EL (cell line): ENCODE measurements at regions not wholly inside any gene's neighbourhood (a gene's known extent, or its start where the extent isn't known, plus 50 kb on each side); places are given as distances from the start of the nearest gene placed in this dataset.
A peak's percentile ranks its signal among the peaks of the same experiment; 100 is the strongest.

Experiments used
- DNase-seq: peaks from one replicate; pipeline ENCODE4 v3.0.0-alpha.2; 2016

GRCh38 chr12:24600551-24600950 is 348.4 kb downstream of the BCAT1 start:
- peak; percentile 8 for DNase-seq

- DNase-seq, result no peak
These were observed 349.2 kb downstream of the BCAT1 start for GRCh38 chr12:24599736-24600135.

- DNase-seq, result no peak
These were observed 351.3 kb downstream of the BCAT1 start for GRCh38 chr12:24597580-24597979.

- peak; percentile 33 for DNase-seq
These were observed 352.0 kb downstream of the BCAT1 start for GRCh38 chr12:24596768-24597388.

- no peak for DNase-seq
These were observed 353.2 kb downstream of the BCAT1 start for GRCh38 chr12:24595652-24596235.

GRCh38 chr12:24591715-24592440 is 357.0 kb downstream of the BCAT1 start:
- no peak for DNase-seq

GRCh38 chr12:24591079-24591626 is 357.7 kb downstream of the BCAT1 start:
- no peak for DNase-seq

- no peak for DNase-seq
These were observed 362.6 kb downstream of the BCAT1 start for GRCh38 chr12:24586293-24586692.

GRCh38 chr12:24584032-24584675 is 364.7 kb downstream of the BCAT1 start:
- no peak for DNase-seq

GRCh38 chr12:24582954-24583601 is 365.8 kb downstream of the BCAT1 start:
- no peak for DNase-seq

GRCh38 chr12:24574538-24574937 is 374.4 kb downstream of the BCAT1 start:
- DNase-seq, result no peak

- no peak for DNase-seq
These were observed 375.3 kb downstream of the BCAT1 start for GRCh38 chr12:24573621-24574020.

GRCh38 chr12:24565300-24565699 is 383.6 kb downstream of the BCAT1 start:
- no peak for DNase-seq

- peak; percentile 30 for DNase-seq
These were observed 386.0 kb downstream of the BCAT1 start for GRCh38 chr12:24562771-24563431.

- DNase-seq, result peak; percentile 30
These were observed 386.8 kb downstream of the BCAT1 start for GRCh38 chr12:24561882-24562770.

GRCh38 chr12:24561411-24561871 is 387.5 kb downstream of the BCAT1 start:
- DNase-seq, result peak; percentile 41

- no peak for DNase-seq
These were observed 388.1 kb downstream of the BCAT1 start for GRCh38 chr12:24560831-24561271.

- no peak for DNase-seq
These were observed 388.6 kb downstream of the BCAT1 start for GRCh38 chr12:24560192-24560775.

GRCh38 chr12:24557738-24558137 is 391.2 kb downstream of the BCAT1 start:
- no peak for DNase-seq

- no peak for DNase-seq
These were observed 393.2 kb downstream of the BCAT1 start for GRCh38 chr12:24555730-24556129.
